T-cell (primary cell): ENCODE measurements at regions not wholly inside any gene's neighbourhood (a gene's known extent, or its start where the extent isn't known, plus 50 kb on each side); places are given as distances from the start of the nearest gene placed in this dataset.
"Not testable (repeated sequence)": the region's sequence is repeated elsewhere in the genome, so short reads cannot be mapped to it uniquely, and the experiment has no call there.

Source experiments
- ATAC-seq, 4 experiments: fragments of 200-7000 bp in 3 of 4; fragments of 150-1000 bp in 1 of 4; cut with Tn5 transposase; replicated peaks in 1 of 4; 1 replicate in 3 of 4; 2 replicates in 1 of 4; pipeline ENCODE4 v1.10.0; 2021; ENCODE audit warnings: moderate library complexity in 3 of 4, mild to moderate bottlenecking in 2 of 4, moderate number of reproducible peaks in 1 of 4
- CTCF ChIA-PET, 2 donors: fragments of 300-600 bp; sonication (Branson Sonifier 250); formaldehyde crosslinking; loops; one replicate each; lab custom pipeline; 2022; ENCODE audit warnings: antibody characterized with exemption in 2 of 2; lab: Charles Lee
- POLR2A ChIA-PET, 2 donors: fragments of 300-600 bp; sonication (Branson Sonifier 250); formaldehyde crosslinking; loops; one replicate each; lab custom pipeline; 2022; ENCODE audit warnings: antibody characterized with exemption in 2 of 2; lab: Charles Lee
- DNase-seq, 35 experiments: peaks; one replicate each; pipeline versions ENCODE4 v3.0.0 to v3.0.0-alpha.2; 2013 to 2023
- H3K27ac ChIP-seq: one replicate; pipeline ENCODE4 v1.5.1; 2013; ENCODE audit warnings: low read length
- H3K27me3 ChIP-seq, 2 experiments: replicated peaks in 1 of 2; 1 replicate in 1 of 2; 2 replicates in 1 of 2; pipeline versions ENCODE4 v1.6.1 to v1.7.0; 2013; ENCODE audit warnings: low read length in 1 of 2, mixed read lengths in 1 of 2; ENCODE audit not compliant: control insufficient read depth in 2 of 2, insufficient read depth in 2 of 2; ENCODE audit errors: extremely low read depth in 1 of 2
- H3K36me3 ChIP-seq, 2 donors: 1 replicate in 1 of 2; 2 replicates in 1 of 2; pipeline versions ENCODE4 v1.6.1 to v1.7.0; 2013; ENCODE audit warnings: low read length in 1 of 2; ENCODE audit not compliant: control insufficient read depth in 2 of 2, insufficient read depth in 1 of 2; ENCODE audit errors: extremely low read depth in 1 of 2
- H3K4me1 ChIP-seq, 2 experiments: 1 replicate in 1 of 2; 2 replicates in 1 of 2; pipeline versions ENCODE4 v1.6.1 to v1.7.0; 2013; ENCODE audit warnings: low read length in 2 of 2, mixed read lengths in 1 of 2; ENCODE audit not compliant: insufficient read depth in 2 of 2, control insufficient read depth in 1 of 2; ENCODE audit errors: extremely low read depth in 1 of 2
- H3K4me3 ChIP-seq, 2 donors: 1 replicate in 1 of 2; 2 replicates in 1 of 2; pipeline versions ENCODE4 v1.5.1 to v1.7.0; 2013; ENCODE audit warnings: mild to moderate bottlenecking in 2 of 2, low read length in 1 of 2, moderate library complexity in 1 of 2; ENCODE audit not compliant: control insufficient read depth in 1 of 2; ENCODE audit errors: extremely low read depth in 1 of 2
- H3K9me3 ChIP-seq: 2 replicates; pipeline ENCODE4 v1.7.0; 2013
- H3K27ac Mint-ChIP-seq, 2 donors: one replicate each; pipeline ENCODE4 v1.8.0; 2020 to 2021; ENCODE audit warnings: mild to moderate bottlenecking in 2 of 2, mixed read lengths in 2 of 2
- H3K27me3 Mint-ChIP-seq, 2 donors: one replicate each; pipeline ENCODE4 v1.8.0; 2021 to 2022; ENCODE audit warnings: mixed read lengths in 2 of 2
- H3K36me3 Mint-ChIP-seq: one replicate; pipeline ENCODE4 v1.8.0; 2021; ENCODE audit warnings: mixed read lengths
- H3K4me1 Mint-ChIP-seq, 3 donors: one replicate each; pipeline ENCODE4 v1.8.0; 2020 to 2022; ENCODE audit warnings: mixed read lengths in 3 of 3, mild to moderate bottlenecking in 1 of 3
- H3K4me3 Mint-ChIP-seq, 3 donors: one replicate each; pipeline ENCODE4 v1.8.0; 2020 to 2022; ENCODE audit warnings: mild to moderate bottlenecking in 3 of 3, mixed read lengths in 3 of 3, moderate library complexity in 3 of 3
- H3K9me3 Mint-ChIP-seq, 3 donors: one replicate each; pipeline ENCODE4 v1.8.0; 2020 to 2022; ENCODE audit warnings: mixed read lengths in 3 of 3
- WGBS: methylation state at CpG from one replicate; pipeline ENCODE4 v1.1.5; 2013; ENCODE audit warnings: missing lambda C conversion rate; ENCODE audit not compliant: insufficient coverage; 5-methylcytosine and 5-hydroxymethylcytosine counted together

DNA sequence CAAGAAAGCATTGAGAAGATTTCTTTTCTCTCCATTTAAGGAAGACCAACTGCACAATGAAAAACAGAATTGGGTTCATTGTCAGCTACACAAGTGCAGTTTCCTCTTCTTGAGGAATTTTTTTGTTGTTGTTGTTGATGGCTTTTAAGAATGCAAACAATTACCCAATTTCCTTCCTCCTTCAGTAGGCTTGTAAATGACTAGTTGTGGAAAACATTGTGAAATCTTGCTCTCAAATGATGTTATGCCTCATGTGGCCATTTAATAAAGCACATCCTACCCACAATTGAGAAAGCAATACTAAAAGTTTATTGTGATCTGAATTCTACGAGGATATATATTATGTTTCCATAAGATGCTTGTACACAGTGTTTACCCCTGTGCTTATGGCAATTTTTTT, 171.6 kb downstream of the FAM174A start:
- ATAC-seq (no peak), DNase-seq (peak in 1 of 35 experiments; percentile 9)
- no peak overlapping the region for H3K4me3 ChIP-seq
- no peaks in the 10 kb centered on the region for H3K9me3 ChIP-seq
- no peaks in the 10 kb centered on the region for H3K4me1 ChIP-seq
- ChIA-PET POLR2A (interaction anchor here in 1 of 2 donors (0.6 kb wide), 1 partner anchor 1554 kb away, joined by 4 read pairs; no protein-coding TSS in a partner anchor), CTCF (interaction anchor here in 1 of 2 donors (0.6 kb wide), 1 partner anchor 29 kb away, joined by 3 read pairs; no protein-coding TSS in a partner anchor)
- H3K27me3 ChIP-seq = no peaks in the 10 kb centered on the region
- Mint-ChIP-seq H3K4me3 (no peak overlapping the region), H3K36me3 (no peaks in the 10 kb centered on the region), H3K9me3 (no peaks in the 10 kb centered on the region), H3K27me3 (no peaks in the 10 kb centered on the region), H3K27ac (no peak overlapping the region), H3K4me1 (peaks cover 0 to 6% (median 4%) of the 10 kb centered on the region in 3 donors)
- H3K27ac ChIP-seq = no peak overlapping the region
- WGBS = no CpG with 5 or more reads among the region's 1 CpG
- H3K36me3 ChIP-seq = no peaks in the 10 kb centered on the region

DNA sequence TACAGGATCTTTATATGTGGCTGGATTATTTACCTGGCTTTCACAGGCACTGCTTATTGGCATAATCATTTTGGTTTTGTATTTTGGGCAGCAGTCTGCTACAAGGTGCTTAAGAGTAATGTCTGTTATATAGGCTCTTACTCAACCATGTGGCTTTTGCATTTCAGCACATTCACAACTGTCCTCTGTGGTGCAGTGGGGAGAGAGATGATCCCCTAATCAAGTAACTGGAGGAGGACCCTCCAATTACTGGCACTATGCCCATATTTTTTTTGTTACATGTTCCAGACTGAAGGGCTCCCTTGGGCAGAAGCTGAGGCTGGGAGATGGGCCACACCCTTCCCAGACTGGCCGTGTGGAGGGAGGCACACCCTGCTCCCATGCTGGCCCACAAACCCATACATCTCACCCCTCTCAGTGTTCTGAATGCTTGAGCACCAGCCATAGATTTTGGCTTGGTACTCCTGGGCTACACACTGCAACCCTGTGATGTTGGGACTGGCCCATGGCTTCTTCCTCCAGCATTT, 173.5 kb downstream of the FAM174A start:
- DNase-seq = no peak
- H3K4me1 ChIP-seq = no peaks in the 10 kb centered on the region
- no peaks in the 10 kb centered on the region for H3K36me3 ChIP-seq
- no peak overlapping the region for H3K4me3 ChIP-seq
- no peak for ATAC-seq
- Mint-ChIP-seq H3K4me1 (peaks cover 0 to 6% (median 4%) of the 10 kb centered on the region in 3 donors), H3K27ac (no peak overlapping the region), H3K27me3 (no peaks in the 10 kb centered on the region), H3K4me3 (no peak overlapping the region), H3K36me3 (no peaks in the 10 kb centered on the region), H3K9me3 (no peaks in the 10 kb centered on the region)
- no peaks in the 10 kb centered on the region for H3K27me3 ChIP-seq
- WGBS = 78% methylated on average over 1 of the region's 1 CpG
- H3K27ac ChIP-seq = no peak overlapping the region
- CTCF ChIA-PET = no interaction called here
- H3K9me3 ChIP-seq = no peaks in the 10 kb centered on the region
- POLR2A ChIA-PET = no interaction called here

DNA sequence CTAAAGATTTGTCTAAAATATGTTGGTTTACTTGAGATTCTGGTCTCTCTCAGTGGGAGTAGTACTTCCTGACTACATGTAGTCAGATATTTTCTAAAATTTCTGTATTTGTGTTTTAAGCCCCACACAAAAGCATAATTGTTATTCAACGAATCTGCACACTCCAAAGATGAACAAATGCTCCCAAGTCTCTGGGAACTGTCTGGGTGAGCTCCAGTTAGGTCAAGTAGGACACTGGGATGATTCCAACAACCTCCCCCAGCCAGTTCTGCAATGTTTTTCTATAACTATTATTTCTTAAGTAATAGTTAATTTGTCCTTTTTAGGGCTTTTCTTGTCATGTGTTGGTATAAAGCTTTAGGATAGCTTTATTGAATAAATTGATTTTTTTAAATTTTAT, 174.6 kb downstream of the FAM174A start:
- H3K36me3 Mint-ChIP-seq = no peaks in the 10 kb centered on the region
- no peaks in the 10 kb centered on the region for H3K27me3 ChIP-seq
- H3K4me3 ChIP-seq = no peak overlapping the region
- ATAC-seq = no peak
- no peak overlapping the region for H3K27ac Mint-ChIP-seq
- POLR2A ChIA-PET = no interaction called here
- WGBS = no CpG with 5 or more reads among the region's 1 CpG
- H3K36me3 ChIP-seq = no peaks in the 10 kb centered on the region
- CTCF ChIA-PET = no interaction called here
- no peaks in the 10 kb centered on the region for H3K4me1 ChIP-seq
- H3K27me3 Mint-ChIP-seq = no peaks in the 10 kb centered on the region
- H3K27ac ChIP-seq = no peak overlapping the region
- H3K4me3 Mint-ChIP-seq = no peak overlapping the region
- no peak for DNase-seq
- no peaks in the 10 kb centered on the region for H3K9me3 Mint-ChIP-seq
- peaks cover 0 to 8% (median 5%) of the 10 kb centered on the region in 3 donors for H3K4me1 Mint-ChIP-seq
- H3K9me3 ChIP-seq = no peaks in the 10 kb centered on the region

DNA sequence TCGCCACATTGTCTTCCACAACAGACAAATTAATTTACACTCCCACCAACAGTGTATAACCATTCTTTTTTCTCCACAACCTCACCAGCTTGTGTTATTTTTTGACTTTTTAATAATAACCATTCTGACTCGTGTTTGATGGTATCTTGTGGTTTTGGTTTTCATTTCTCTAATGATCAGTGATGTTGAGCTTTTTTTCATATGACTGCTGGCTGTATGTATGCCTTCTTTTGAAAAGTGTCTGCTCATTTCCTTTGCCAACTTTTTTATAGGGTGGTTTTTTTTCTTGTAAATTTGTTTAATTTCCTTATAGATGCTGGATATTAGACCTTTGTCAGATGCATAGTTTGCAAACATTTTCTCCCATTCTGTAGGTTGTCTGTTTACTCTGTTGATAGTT, 179.6 kb downstream of the FAM174A start:
- H3K4me1 Mint-ChIP-seq, DNase-seq, H3K27ac ChIP-seq, H3K27me3 Mint-ChIP-seq, H3K4me1 ChIP-seq, H3K36me3 ChIP-seq, ATAC-seq, H3K36me3 Mint-ChIP-seq, CTCF ChIA-PET, H3K27me3 ChIP-seq, H3K4me3 ChIP-seq, POLR2A ChIA-PET, H3K4me3 Mint-ChIP-seq, H3K27ac Mint-ChIP-seq, H3K9me3 ChIP-seq, H3K9me3 Mint-ChIP-seq: not testable (repeated sequence)
- no CpG with 5 or more reads among the region's 2 CpGs for WGBS

DNA sequence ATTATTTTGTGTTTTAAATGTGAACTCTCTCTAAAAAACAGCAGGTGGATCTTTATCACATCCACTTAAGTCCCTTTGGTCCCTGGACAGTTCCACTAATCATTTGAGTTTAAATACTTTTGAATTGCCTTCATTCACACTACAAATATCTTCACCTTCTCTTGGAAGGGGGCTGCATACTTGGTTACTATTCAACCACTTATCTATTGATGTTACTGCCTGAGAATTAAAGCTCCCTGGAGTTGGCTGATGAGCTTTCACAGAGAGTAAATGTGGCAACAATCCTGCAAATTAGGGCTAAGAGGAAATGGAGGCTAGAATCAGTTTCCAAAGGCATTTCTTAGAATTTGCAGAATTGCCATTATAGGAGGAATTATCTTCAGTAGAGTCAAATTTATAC, 180.4 kb downstream of the ST8SIA4 start:
- Histone ChIP-seq H3K36me3 (no peaks in the 10 kb centered on the region), H3K9me3 (no peaks in the 10 kb centered on the region), H3K27ac (no peak overlapping the region), H3K4me3 (no peak overlapping the region), H3K27me3 (no peaks in the 10 kb centered on the region), H3K4me1 (no peaks in the 10 kb centered on the region)
- ATAC-seq = no peak
- ChIA-PET CTCF (no interaction called here), POLR2A (no interaction called here)
- no peaks in the 10 kb centered on the region for H3K36me3 Mint-ChIP-seq
- DNase-seq = no peak
- no peak overlapping the region for H3K27ac Mint-ChIP-seq
- H3K27me3 Mint-ChIP-seq = no peaks in the 10 kb centered on the region
- no peaks in the 10 kb centered on the region for H3K4me1 Mint-ChIP-seq
- H3K4me3 Mint-ChIP-seq = no peak overlapping the region
- H3K9me3 Mint-ChIP-seq = no peaks in the 10 kb centered on the region

DNA sequence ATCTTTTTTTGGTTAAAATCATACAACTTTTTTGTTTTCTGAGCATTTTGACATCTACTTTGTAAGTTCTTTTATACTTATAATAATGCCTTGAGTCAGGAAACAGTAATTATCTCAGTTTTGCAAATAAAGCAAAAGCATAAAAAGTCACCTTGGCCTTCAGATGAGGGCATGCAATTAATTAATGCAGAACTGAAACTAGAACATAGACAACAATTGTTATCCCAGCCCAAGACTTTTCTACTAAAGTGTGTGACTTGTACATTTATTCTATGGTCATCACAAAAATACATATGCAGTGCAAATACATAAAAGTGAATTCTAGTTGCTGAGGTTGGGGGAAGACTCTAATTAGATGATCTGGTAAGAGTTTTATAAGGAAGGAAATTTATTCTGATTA, 179.9 kb downstream of the ST8SIA4 start:
- Histone ChIP-seq H3K9me3 (no peaks in the 10 kb centered on the region), H3K4me3 (no peak overlapping the region), H3K36me3 (no peaks in the 10 kb centered on the region), H3K27me3 (no peaks in the 10 kb centered on the region), H3K4me1 (no peaks in the 10 kb centered on the region), H3K27ac (no peak overlapping the region)
- H3K36me3 Mint-ChIP-seq = no peaks in the 10 kb centered on the region
- no peaks in the 10 kb centered on the region for H3K9me3 Mint-ChIP-seq
- ATAC-seq = no peak
- H3K27ac Mint-ChIP-seq = no peak overlapping the region
- no peak overlapping the region for H3K4me3 Mint-ChIP-seq
- CTCF ChIA-PET = no interaction called here
- no peaks in the 10 kb centered on the region for H3K4me1 Mint-ChIP-seq
- POLR2A ChIA-PET = no interaction called here
- DNase-seq = no peak
- no peaks in the 10 kb centered on the region for H3K27me3 Mint-ChIP-seq

DNA sequence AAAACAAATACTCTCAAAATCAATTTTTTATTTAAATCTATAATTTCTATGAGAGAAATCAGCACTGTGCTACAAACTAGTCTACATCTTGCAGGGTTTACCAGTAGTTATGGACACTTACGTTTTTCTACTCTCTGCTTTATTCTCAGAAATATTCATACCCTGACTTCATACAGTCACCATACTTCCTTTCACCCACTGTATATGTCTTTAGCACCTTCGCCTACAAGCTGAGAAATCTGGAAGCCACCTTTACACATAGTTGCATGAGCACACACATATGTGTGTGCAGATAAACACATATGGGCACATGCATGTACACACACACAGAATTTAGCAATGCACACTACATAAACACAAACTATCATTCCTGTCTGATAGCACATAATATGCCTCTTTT, 177.0 kb downstream of the ST8SIA4 start:
- WGBS = 84% methylated on average over 2 of the region's 2 CpGs
- H3K27ac Mint-ChIP-seq = no peak overlapping the region
- no peak overlapping the region for H3K4me3 ChIP-seq
- no peak overlapping the region for H3K27ac ChIP-seq
- no peaks in the 10 kb centered on the region for H3K36me3 Mint-ChIP-seq
- ATAC-seq (no peak), DNase-seq (no peak)
- no peaks in the 10 kb centered on the region for H3K9me3 Mint-ChIP-seq
- H3K27me3 Mint-ChIP-seq = no peaks in the 10 kb centered on the region
- H3K4me1 Mint-ChIP-seq = no peaks in the 10 kb centered on the region
- H3K4me1 ChIP-seq = no peaks in the 10 kb centered on the region
- no peak overlapping the region for H3K4me3 Mint-ChIP-seq
- ChIA-PET CTCF (no interaction called here), POLR2A (interaction anchor here (0.6 to 0.7 kb wide), 2 partner anchors 35 to 54 kb away, joined by 3 read pairs; no protein-coding TSS in a partner anchor)
- no peaks in the 10 kb centered on the region for H3K27me3 ChIP-seq
- H3K9me3 ChIP-seq = no peaks in the 10 kb centered on the region
- no peaks in the 10 kb centered on the region for H3K36me3 ChIP-seq
